ENCODE measurements at regions not wholly inside any gene's neighbourhood (a gene's known extent, or its start where the extent isn't known, plus 50 kb on each side); places are given as distances from the start of the nearest gene placed in this dataset.
A peak's percentile ranks its signal among the peaks of the same experiment; 100 is the strongest.

DNA sequence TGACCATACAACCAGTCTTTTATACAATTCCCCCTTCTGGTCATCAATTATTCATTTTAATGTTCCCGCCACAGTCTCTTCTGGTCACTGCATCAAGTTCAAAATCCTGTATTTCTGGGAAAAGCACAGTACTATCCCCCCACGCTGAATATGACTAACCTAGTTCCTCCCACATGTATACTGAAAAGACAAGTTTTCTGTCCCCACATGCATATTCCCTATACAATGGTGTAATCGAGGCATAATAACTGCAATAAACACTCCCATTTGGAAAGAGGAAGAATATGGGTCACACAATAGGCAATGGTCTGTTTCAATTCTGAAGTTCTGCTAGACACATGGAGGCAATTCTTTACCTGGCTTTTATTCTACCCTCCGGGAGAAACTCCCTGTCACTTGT lies 344.9 kb downstream of the EFNA5 start:
- no peak for DNase-seq (ENCODE audit: low read depth, low spot score)

GRCh38 chr5:107324809-107325208 lies 345.9 kb downstream of the EFNA5 start:
- H3K27ac ChIP-seq: no peak overlapping the region
- DNase-seq (ENCODE audit: low read depth, low spot score): no peak

More for the DNA sequence above, 344.9 kb downstream of the EFNA5 start:
- no peak overlapping the region for H3K27ac ChIP-seq

- DNase-seq (ENCODE audit: low read depth, low spot score): no peak
- H3K27ac ChIP-seq: no peak overlapping the region
Observed at GRCh38 chr5:107324071-107324470, 346.7 kb downstream of the EFNA5 start.

DNA sequence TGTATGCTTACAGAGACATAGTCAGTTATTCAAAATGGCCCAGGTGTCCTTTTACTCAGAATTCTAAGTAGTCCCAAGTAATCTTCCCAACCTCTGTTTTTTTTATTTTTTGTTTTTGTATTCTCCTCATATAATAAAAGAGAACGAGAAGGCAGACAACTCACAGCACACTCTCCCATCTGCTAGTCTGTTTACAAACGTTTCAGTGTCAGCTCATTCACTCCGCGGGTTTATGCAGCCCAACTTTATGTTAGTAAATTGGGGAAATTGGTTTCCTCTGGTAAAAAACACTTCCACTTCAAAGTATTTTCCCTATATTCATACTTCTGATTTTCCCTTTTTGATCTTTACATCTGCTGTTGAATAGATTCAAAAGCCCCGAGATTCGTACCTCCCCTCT lies 347.2 kb downstream of the EFNA5 start:
- no peak for DNase-seq (ENCODE audit: low read depth, low spot score)
- H3K27ac ChIP-seq: no peak overlapping the region

GRCh38 chr5:107322936-107323335 lies 347.8 kb downstream of the EFNA5 start:
- no peak for DNase-seq (ENCODE audit: low read depth, low spot score)
- H3K27ac ChIP-seq: no peak overlapping the region

DNA sequence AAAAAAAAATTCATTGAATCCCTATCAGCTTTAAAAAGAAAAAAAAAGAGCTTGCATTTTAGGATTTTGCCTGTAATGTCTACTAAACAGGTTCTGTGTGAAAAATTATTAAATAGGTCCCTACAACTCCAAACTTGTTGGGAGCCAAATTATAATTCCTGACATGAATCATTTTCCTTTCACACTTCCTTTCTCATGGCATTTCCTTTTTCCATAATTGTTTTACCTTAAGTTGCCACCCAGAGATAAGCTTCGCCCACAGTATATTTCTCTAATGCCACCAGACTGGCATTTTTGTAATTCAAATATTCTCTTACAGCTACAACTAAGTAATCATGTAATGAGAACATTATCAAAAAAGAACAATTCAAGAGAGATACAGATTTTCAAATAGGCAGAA lies 348.8 kb downstream of the EFNA5 start:
- no peak for DNase-seq (ENCODE audit: low read depth, low spot score)
- no peak overlapping the region for H3K27ac ChIP-seq

- DNase-seq (ENCODE audit: low read depth, low spot score): no peak
- no peak overlapping the region for H3K27ac ChIP-seq
Observed at GRCh38 chr5:107320846-107321245, 349.9 kb downstream of the EFNA5 start.

DNA sequence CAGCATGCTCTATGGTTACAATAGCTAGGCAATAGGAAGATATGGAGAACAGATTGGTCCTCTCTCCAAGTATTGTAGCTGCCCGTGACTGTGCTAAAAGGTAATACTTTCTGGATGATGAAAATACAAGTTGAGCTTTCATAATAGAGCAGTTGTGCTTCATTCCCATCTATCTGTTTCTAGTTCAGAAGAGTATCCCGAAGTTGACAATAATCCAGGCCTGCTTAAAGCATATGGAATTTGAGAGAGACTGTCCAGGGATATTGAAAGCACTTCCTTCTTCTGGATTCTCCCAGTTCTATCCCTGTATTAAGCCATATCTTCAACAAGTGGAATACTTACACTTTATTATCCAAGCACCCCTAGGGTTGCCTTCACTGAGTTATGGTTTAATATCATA lies 350.4 kb downstream of the EFNA5 start:
- DNase-seq (ENCODE audit: low read depth, low spot score): no peak
- no peak overlapping the region for H3K27ac ChIP-seq

- DNase-seq (ENCODE audit: low read depth, low spot score): no peak
- no peak overlapping the region for H3K27ac ChIP-seq
Observed at GRCh38 chr5:107319901-107320300, 350.8 kb downstream of the EFNA5 start.

- no peak overlapping the region for H3K27ac ChIP-seq
- no peak for DNase-seq (ENCODE audit: low read depth, low spot score)
Observed at GRCh38 chr5:107314330-107314729, 356.4 kb downstream of the EFNA5 start.

DNA sequence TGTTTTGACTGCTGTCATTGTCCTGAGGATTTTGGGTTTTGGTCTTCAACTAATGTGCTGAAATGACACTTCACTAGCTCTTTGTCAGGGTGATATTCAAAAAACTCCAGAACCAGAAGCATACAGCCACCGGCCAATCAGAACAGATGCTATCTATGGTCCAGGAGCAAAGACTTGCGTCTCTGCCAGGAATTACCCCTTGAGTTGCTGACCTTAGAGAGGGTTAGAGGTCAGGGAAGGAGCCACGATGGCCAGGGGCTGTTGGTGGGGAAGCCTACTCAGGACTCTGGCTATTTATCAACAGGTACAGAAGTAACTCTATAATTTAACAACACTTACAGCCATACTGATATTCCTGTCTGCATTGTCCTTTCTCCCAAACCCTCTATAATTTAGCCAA lies 356.8 kb downstream of the EFNA5 start:
- DNase-seq (ENCODE audit: low read depth, low spot score): no peak
- no peak overlapping the region for H3K27ac ChIP-seq

- no peak overlapping the region for H3K27ac ChIP-seq
- DNase-seq (ENCODE audit: low read depth, low spot score): no peak
Observed at GRCh38 chr5:107313098-107313497, 357.6 kb downstream of the EFNA5 start.

DNA sequence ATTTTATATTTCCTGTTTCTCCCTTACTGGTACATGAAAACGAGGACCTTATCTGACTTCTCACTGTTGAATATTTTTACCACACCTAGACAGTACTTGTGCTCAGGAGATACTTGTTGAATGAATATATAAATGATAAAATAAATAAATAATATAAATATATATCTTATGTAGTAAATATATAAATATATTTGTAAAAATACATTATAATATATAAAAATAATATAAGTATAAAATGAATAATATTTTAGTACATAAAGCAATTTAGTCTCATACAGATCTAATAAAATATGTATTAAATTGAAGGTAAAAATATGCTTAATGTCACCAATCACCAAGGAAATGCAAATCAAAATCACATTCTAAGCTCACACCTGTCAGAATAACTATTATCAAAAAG lies 360.6 kb downstream of the EFNA5 start:
- no peak overlapping the region for H3K27ac ChIP-seq

DNA sequence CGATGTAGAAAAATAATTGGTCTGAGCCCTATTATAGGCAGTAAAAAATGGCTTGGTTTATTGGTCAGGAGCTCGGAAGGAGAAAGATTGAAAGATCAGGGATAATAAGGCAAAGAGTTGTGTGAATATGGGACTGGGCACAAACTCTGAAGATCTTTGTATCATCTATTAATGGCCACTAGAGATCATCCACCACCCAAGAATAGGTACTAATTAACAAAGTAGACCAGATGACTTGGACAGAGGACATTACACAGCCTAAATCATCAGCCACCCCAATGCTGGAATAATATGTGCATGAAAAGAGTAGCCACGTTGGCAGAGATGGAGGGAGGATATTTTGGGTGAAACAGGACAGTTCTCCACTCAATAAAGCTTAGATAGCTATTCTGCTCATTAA lies 364.1 kb downstream of the EFNA5 start:
- peak overlapping the region; percentile 10 for H3K27ac ChIP-seq
- no peak for DNase-seq (ENCODE audit: low read depth, low spot score)

More for the DNA sequence above, 360.6 kb downstream of the EFNA5 start:
- no peak for DNase-seq (ENCODE audit: low read depth, low spot score)

- H3K27ac ChIP-seq: peak overlapping the region; percentile 10
- DNase-seq (ENCODE audit: low read depth, low spot score): no peak
Observed at GRCh38 chr5:107306002-107306401, 364.7 kb downstream of the EFNA5 start.

DNA sequence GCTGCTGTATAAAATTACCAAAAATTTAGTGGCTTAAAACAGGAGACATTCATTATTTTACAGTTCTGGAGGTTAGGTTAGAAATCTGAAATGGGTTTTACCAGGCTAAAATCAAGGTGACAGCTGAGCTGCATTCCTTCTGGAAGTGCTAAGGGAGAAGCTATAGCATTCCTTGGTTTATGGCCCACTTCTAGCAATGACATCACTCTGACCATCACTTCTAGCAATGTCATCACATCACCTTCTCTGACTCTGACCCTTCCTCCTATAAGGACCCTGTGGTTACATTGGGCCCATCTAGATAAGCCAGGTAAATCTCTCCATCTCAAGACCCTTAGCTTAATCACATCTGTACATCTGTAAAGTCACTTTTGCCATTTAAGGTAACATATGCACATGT lies 366.1 kb downstream of the EFNA5 start:
- no peak for DNase-seq (ENCODE audit: low read depth, low spot score)
- no peak overlapping the region for H3K27ac ChIP-seq

- H3K27ac ChIP-seq: no peak overlapping the region
- no peak for DNase-seq (ENCODE audit: low read depth, low spot score)
Observed at GRCh38 chr5:107303171-107303968, 367.4 kb downstream of the EFNA5 start.

GRCh38 chr5:107302441-107302840 lies 368.3 kb downstream of the EFNA5 start:
- H3K27ac ChIP-seq: no peak overlapping the region
- no peak for DNase-seq (ENCODE audit: low read depth, low spot score)

GRCh38 chr5:107301999-107302398 lies 368.7 kb downstream of the EFNA5 start:
- H3K27ac ChIP-seq: no peak overlapping the region
- DNase-seq (ENCODE audit: low read depth, low spot score): no peak

DNA sequence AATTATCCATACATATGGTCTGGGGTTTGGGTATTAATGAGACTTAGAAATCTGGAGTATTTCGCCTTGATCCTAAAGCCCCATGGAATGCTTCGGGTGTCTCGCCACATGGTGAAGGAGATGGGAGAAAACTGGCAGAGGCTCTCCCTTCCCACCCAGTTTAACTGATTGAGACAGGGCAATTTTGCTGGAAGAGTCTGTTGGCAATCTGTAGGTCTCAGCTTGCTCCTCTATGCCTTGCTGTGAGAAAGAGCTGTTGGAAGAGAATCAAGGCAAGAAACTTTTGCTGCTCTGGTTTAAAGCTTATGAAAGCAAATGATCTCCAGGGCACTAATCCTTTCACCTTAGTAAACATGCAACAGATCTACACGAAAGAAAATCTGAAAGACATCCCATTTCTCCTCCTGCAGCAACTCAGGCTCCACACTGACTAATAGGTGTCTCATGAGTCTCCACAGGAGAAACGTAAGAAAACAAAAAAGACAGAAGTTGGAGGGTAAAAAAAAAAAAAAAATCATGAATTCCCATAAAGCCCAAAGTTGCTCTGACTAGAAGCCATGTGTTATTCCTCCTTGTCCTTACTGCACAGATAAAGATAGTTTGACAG lies 369.9 kb downstream of the EFNA5 start:
- no peak for DNase-seq (ENCODE audit: low read depth, low spot score)

GRCh38 chr5:107296572-107296971 lies 374.2 kb downstream of the EFNA5 start:
- no peak overlapping the region for H3K27ac ChIP-seq
- no peak for DNase-seq (ENCODE audit: low read depth, low spot score)

More for the DNA sequence above, 369.9 kb downstream of the EFNA5 start:
- H3K27ac ChIP-seq: no peak overlapping the region

DNA sequence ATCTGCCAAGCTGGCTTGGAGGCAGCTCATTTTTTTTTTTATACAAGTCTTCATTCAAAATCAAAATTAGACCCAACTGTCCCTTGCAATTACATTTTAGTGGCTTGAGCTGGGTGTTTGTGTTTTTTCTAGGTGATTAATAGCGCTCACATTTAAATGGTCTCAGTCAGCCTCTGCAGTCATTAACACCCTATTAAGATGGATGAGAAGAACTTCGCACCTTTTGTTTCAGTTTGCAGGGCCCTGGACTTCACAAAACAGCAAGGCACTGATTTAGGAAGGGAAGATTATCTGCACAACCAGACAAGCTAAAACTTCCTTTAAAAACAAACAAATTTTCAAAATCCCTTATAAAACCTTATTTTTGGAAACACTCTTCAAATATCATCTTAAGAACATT lies 374.8 kb downstream of the EFNA5 start:
- no peak for DNase-seq (ENCODE audit: low read depth, low spot score)
- H3K27ac ChIP-seq: no peak overlapping the region
